Astrocyte (in vitro differentiated cells and primary cell): ENCODE measurements at regions not wholly inside any gene's neighbourhood (a gene's known extent, or its start where the extent isn't known, plus 50 kb on each side); places are given as distances from the start of the nearest gene placed in this dataset.

Experiments used
- EZH2 ChIP-seq: IDR thresholded peaks from 2 replicates; pipeline ENCODE4 v1.6.1; 2012; ENCODE audit warnings: mild to moderate bottlenecking, low read length, inconsistent platforms; ENCODE audit not compliant: insufficient read depth
- TF ChIP-seq, protein P1 (sequence below): IDR thresholded peaks from 2 replicates; pipeline ENCODE4 v1.5.1; 2011; ENCODE audit warnings: low read depth, mild to moderate bottlenecking, inconsistent platforms, low read length, moderate library complexity; ENCODE audit not compliant: insufficient read depth

DNA sequence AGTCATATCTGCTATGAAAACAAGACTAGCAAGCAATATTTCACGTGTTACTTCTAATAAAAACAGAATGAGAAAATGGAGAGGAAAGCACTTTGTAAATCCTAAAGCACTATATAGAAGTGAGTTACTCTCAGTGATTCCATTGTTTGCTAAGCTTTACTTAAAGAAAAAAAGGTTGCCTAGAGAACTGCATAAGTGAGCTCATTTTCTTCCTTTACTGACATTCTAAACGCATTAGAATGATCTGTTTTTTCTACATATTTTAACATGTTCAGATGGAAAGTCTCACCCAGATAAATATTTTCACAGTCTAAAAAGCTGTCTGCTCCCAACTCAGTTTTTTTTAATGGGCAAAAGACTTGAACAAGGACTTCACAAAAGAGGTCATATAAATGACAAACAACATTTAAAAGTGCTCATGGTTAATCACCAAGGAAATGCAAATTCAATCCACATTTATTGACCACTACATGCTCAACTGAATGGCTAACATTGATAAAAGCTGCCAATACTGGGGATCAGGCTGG, 52.9 kb upstream of the AKAP12 start:
- TF ChIP-seq, protein P1, sequence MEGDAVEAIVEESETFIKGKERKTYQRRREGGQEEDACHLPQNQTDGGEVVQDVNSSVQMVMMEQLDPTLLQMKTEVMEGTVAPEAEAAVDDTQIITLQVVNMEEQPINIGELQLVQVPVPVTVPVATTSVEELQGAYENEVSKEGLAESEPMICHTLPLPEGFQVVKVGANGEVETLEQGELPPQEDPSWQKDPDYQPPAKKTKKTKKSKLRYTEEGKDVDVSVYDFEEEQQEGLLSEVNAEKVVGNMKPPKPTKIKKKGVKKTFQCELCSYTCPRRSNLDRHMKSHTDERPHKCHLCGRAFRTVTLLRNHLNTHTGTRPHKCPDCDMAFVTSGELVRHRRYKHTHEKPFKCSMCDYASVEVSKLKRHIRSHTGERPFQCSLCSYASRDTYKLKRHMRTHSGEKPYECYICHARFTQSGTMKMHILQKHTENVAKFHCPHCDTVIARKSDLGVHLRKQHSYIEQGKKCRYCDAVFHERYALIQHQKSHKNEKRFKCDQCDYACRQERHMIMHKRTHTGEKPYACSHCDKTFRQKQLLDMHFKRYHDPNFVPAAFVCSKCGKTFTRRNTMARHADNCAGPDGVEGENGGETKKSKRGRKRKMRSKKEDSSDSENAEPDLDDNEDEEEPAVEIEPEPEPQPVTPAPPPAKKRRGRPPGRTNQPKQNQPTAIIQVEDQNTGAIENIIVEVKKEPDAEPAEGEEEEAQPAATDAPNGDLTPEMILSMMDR: no peak
- no peak for TF ChIP-seq EZH2
